ENCODE measurements at regions not wholly inside any gene's neighbourhood (a gene's known extent, or its start where the extent isn't known, plus 50 kb on each side); places are given as distances from the start of the nearest gene placed in this dataset.

- no peak for DNase-seq
These were observed 310.2 kb upstream of the PCDH20 start for GRCh38 chr13:61725806-61726205.

- DNase-seq = no peak
These were observed 306.5 kb upstream of the PCDH20 start for GRCh38 chr13:61722119-61722518.

GRCh38 chr13:61712621-61713020 is 297.0 kb upstream of the PCDH20 start:
- no peak for DNase-seq

GRCh38 chr13:61709258-61709657 is 293.6 kb upstream of the PCDH20 start:
- DNase-seq = no peak

GRCh38 chr13:61706899-61707298 is 291.2 kb upstream of the PCDH20 start:
- no peak for DNase-seq

- DNase-seq = no peak
These were observed 285.0 kb upstream of the PCDH20 start for GRCh38 chr13:61700620-61701019.

GRCh38 chr13:61700181-61700580 is 284.5 kb upstream of the PCDH20 start:
- DNase-seq = no peak

GRCh38 chr13:61696676-61697075 is 281.0 kb upstream of the PCDH20 start:
- no peak for DNase-seq

- no peak for DNase-seq
These were observed 279.5 kb upstream of the PCDH20 start for GRCh38 chr13:61695147-61695546.

- no peak for DNase-seq
These were observed 277.0 kb upstream of the PCDH20 start for GRCh38 chr13:61692691-61693090.

- no peak for DNase-seq
These were observed 270.0 kb upstream of the PCDH20 start for GRCh38 chr13:61685682-61686012.

GRCh38 chr13:61684976-61685681 is 269.5 kb upstream of the PCDH20 start:
- no peak for DNase-seq

GRCh38 chr13:61672756-61673155 is 257.1 kb upstream of the PCDH20 start:
- DNase-seq = no peak

- no peak for DNase-seq
These were observed 254.9 kb upstream of the PCDH20 start for GRCh38 chr13:61670384-61671161.

- DNase-seq = no peak
These were observed 249.4 kb upstream of the PCDH20 start for GRCh38 chr13:61664801-61665705.

- DNase-seq = no peak
These were observed 238.8 kb upstream of the PCDH20 start for GRCh38 chr13:61654481-61654880.

GRCh38 chr13:61648547-61648946 is 232.9 kb upstream of the PCDH20 start:
- no peak for DNase-seq

GRCh38 chr13:61612192-61612591 is 196.5 kb upstream of the PCDH20 start:
- no peak for DNase-seq

GRCh38 chr13:61608138-61608537 is 192.5 kb upstream of the PCDH20 start:
- DNase-seq = no peak

- no peak for DNase-seq
These were observed 184.8 kb upstream of the PCDH20 start for GRCh38 chr13:61600360-61601033.

GRCh38 chr13:61592489-61592888 is 176.8 kb upstream of the PCDH20 start:
- no peak for DNase-seq

GRCh38 chr13:61575973-61576372 is 160.3 kb upstream of the PCDH20 start:
- no peak for DNase-seq

- DNase-seq = no peak
These were observed 148.0 kb upstream of the PCDH20 start for GRCh38 chr13:61563645-61564044.

Data from amniotic stem cell (primary cell).